ENCODE measurements at regions not wholly inside any gene's neighbourhood (a gene's known extent, or its start where the extent isn't known, plus 50 kb on each side); places are given as distances from the start of the nearest gene placed in this dataset.
"Not testable (repeated sequence)": the region's sequence is repeated elsewhere in the genome, so short reads cannot be mapped to it uniquely, and the experiment has no call there.

DNA sequence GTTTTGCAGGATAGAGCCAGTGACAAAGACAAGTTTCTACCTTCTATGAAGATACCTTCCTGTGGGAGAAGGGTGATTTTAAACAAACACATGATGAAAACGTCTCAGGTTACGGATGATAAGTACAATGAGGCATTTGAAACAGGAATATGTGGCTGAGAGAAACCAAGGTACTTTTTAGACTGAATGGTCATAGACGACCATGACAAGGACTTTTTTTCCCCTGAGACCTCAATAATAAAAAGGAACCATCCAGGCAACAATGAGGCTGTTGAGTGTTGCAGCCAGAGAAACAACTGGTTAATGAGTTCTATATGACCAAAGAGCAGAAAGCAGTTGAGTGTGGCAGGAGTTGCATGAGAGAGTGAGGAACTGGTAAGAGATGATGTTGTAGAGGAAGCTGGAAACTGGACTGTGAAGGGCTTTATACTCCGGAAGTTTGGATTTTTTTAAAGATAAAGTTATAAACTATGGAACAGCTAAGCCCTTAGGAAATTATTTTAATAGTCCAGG lies 306.1 kb upstream of the CYRIA start:
- no peak for DNase-seq (ENCODE audit: low spot score)

GRCh38 chr2:16970948-16971347 lies 305.3 kb upstream of the CYRIA start:
- not testable (repeated sequence) for DNase-seq (ENCODE audit: low spot score)

DNA sequence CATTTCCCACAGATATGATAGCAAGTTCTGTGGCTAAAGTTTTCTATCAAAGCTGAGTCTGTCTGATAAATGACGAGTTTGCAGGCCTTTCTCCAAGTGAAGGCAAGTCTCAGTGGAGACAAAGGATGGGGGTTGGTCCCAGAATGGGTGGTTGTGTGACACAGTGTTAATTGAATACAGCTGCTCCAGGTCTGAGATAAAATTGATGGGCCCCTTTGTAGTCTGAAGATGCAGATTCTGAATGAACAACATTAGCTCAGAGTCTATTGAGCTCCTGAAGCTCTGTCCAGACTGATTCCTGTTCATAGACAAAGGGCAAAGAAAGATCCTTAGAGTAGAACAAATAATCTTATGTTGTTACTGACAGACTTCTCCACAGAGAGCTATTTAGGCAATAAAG lies 296.9 kb upstream of the CYRIA start:
- no peak for DNase-seq (ENCODE audit: low spot score)

GRCh38 chr2:16960579-16960978 lies 294.9 kb upstream of the CYRIA start:
- DNase-seq (ENCODE audit: low spot score), result no peak

GRCh38 chr2:16958266-16958665 lies 292.6 kb upstream of the CYRIA start:
- DNase-seq (ENCODE audit: low spot score), result no peak

DNA sequence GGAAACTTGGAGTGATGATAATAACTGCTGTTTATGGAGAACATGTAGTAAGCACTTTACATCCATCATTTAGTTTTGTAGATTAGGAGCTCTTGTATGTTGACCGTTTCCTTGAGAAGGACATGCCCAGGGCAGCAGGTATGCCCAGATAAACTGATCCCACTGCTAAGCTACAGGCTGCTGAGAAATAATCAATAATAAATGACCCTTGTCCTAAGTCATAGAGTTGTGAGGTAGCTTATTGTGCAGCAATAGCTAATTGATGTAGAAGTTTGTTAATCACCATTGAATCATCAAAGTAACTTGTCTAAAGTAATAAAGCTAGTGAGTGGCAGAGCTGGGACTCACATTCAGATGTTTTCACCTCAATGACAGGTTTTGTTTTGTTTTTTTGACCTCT lies 287.2 kb upstream of the CYRIA start:
- DNase-seq (ENCODE audit: low spot score), result no peak

DNA sequence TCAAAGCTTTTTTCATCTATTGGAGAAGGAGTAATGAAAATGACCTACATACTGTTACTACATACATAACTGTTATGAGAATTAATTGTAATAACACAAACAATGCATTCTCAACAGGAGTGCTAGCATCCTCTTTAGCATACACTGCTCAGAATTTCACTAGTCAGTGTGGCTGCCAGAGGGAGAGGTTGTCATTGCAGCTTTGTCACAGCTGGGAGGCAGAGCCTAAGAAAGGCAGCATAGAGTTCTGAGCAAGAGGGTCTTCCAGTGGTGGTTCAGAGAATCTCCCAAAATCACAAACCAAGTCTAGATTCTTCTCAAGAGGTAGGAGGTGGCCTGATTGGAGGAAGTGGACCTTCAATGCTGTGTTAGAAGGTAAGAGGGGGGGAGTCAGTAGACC lies 286.7 kb upstream of the CYRIA start:
- no peak for DNase-seq (ENCODE audit: low spot score)

DNA sequence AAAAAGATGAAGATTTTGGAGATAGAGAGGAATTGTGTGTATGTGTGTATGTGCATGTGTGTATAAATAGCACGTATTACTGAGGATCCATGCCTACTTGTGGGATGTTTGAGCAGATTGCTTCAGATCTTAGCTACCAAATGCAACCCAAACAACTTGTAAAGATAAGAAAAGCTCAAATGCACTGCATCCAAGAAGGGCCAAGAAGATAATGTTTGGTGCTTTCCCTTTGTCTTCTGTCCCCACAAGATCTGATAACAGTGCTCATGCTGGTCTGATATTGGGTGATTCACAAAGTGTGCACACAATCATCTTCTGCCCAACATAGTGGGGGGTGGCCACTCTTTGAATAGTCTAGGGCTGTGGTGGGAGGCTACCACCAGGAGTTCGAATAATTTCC lies 284.8 kb upstream of the CYRIA start:
- no peak for DNase-seq (ENCODE audit: low spot score)

DNA sequence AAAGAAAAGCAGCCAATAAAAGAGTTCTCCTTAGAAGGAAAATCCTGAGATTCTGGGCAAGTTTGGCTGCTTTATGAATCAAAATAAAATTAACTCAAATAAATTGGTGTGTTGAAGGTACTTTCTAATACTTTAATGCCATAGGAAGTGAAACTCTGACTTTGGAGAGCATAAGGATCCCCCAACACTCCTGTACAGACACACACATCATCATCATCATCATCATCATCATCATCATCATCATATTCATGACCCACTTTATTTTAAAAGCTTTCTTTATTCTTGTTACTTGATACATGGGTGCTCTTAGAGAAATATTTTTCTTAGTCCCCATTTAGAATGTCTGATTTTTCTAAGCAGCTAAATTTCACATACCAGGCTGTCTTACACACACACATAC lies 283.1 kb upstream of the CYRIA start:
- no peak for DNase-seq (ENCODE audit: low spot score)

DNA sequence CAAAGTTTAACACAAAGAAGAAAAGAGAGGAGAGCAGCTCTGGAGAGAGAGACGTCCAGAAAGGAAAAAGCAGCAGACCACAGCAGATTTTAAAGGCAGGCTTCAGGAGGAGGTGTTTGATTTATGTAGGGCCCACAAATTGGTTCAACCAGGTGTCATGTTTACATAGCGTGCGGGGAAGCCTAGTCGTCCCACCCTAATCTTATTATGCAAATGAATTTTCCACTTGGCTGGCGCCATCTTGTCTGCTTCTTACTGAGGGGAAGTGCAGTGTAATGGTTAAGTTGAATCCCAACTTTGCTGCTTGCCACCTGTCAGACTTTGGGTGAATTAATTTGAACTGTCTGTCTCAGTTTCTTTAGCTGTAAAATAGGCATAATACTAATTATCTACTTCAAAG lies 282.4 kb upstream of the CYRIA start:
- no peak for DNase-seq (ENCODE audit: low spot score)

DNA sequence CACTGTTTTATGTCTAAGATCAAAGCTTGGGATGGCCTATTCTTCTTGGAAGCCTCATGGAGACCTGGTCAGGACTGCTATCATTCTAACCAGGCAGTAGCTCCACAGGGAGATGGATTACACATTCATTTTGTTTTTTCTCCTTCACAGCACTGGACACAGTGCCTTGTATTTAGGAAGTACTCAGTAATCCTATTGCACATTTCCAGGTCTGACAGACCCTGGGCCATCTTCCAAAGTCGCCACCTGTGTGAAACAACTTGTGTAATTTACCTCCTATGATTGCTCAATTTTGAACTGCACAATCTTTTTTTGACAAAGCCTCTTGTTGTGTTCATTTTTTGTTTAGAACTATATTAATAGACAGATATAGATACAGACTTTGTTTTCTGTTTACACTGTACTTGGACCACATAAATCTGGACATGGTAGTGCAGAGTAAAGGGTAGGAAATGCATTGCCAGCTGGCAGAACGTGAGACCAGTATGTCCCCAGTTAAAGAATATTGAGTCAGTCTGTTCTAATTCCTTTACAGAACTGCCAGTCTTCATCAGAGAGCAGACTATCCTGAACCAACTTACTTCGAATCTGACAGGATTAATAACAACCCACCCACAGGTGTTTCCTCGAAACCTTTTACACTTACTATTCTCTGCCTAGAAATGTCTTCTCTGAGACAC lies 277.8 kb upstream of the CYRIA start:
- DNase-seq (ENCODE audit: low spot score), result no peak

GRCh38 chr2:16940214-16940613 lies 274.6 kb upstream of the CYRIA start:
- DNase-seq (ENCODE audit: low spot score), result no peak

DNA sequence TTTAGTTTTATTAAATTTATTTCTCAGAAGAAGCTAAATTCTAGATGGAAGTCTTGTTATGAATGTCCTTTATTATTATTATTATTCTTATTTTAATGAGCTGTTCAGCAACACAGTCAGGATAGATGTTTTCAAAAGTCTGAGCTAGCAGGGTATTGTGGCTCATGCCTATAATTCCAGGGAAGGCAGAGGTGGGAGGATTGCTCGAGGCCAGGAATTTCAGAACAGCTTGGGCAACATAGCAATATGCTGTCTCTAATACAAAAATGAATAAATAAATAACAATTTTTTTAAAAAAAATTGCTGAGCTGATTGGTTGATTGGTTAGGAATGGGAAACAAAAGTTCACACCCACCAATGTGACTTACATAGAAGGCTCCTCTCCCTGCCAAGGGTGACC lies 274.1 kb upstream of the CYRIA start:
- no peak for DNase-seq (ENCODE audit: low spot score)

GRCh38 chr2:16933355-16933754 lies 267.7 kb upstream of the CYRIA start:
- no peak for DNase-seq (ENCODE audit: low spot score)

DNA sequence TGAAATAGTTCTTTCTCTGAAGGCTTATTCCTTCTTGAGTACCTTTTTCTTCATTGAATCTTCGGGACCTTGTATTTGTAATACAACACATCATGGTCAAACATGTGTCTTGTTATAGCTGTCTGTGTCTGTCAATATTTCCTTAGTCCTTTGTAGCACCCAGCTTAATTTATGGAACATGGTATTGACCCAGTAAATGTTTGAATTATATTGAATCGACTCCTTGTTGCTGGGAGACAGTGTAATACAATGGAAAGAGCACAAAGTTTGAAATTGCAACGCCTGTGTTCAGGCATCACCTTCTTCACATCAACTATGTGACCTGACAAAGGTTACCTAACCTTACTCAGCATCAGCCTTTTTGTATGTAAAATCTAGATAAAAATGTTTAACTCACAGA lies 267.2 kb upstream of the CYRIA start:
- no peak for DNase-seq (ENCODE audit: low spot score)

DNA sequence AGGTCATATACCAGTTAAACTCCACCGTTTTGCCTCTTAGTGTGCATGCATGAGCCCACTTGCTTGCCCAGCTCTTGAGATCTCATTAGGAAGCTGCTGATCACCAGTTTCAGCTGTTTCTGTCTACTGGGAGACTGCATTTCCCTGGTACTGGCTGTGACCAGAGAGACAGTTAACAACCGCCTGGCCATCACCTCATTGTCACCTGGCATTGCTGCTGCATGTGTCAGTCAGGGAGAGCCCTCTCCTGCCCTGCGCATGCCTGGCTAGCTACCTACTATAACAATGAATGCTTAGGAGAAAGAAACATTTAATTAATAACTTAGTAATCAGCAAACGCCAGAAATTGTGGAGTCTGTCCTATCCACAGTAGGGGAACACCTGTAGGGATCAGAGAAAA lies 265.8 kb upstream of the CYRIA start:
- DNase-seq (ENCODE audit: low spot score), result no peak

- no peak for DNase-seq (ENCODE audit: low spot score)
Observed at GRCh38 chr2:16927398-16927797, 261.8 kb upstream of the CYRIA start.

- DNase-seq (ENCODE audit: low spot score), result no peak
Observed at GRCh38 chr2:16925145-16925544, 259.5 kb upstream of the CYRIA start.

- DNase-seq (ENCODE audit: low spot score), result not testable (repeated sequence)
Observed at GRCh38 chr2:16915341-16915755, 249.7 kb upstream of the CYRIA start.

GRCh38 chr2:16911746-16912145 lies 246.1 kb upstream of the CYRIA start:
- DNase-seq (ENCODE audit: low spot score), result no peak

DNA sequence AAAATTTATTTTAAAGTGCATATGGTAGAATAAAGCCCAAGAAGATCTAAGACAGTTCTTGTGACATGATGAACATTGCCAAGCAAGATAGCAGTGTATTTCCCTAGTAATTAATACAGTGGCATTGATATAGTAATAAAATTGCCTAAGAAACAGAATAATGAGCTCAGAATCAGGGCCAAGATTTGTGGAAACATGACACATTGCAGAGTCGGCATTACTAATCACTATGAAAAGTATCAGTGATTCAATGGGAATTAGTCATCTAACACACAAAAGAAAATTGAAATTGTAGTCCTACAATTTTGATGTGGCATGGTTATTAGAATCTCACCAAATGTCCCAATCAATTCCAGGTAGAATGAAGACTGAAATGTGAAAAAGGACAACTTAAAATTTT lies 243.0 kb upstream of the CYRIA start:
- DNase-seq (ENCODE audit: low spot score), result no peak

GRCh38 chr2:16907645-16908282 lies 242.1 kb upstream of the CYRIA start:
- no peak for DNase-seq (ENCODE audit: low spot score)

DNA sequence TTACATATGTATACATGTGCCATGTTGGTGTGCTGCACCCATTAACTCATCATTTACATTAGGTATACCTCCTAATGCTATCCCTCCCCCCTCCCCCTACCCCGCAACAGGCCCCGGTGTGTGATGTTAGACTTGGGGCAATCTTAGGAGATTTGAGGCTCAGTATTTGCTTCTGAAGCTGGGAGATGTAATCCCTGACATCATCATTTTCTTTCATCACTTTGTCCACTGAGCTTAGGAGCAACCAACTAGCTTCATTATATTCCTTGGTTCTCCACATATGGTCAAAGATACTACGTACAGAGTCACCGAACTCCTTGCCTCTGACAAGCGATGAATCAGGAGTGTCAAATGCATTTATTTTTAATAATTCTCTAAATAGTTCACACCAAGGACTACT lies 239.7 kb upstream of the CYRIA start:
- DNase-seq (ENCODE audit: low spot score), result not testable (repeated sequence)
